HG02884 (cell line): ENCODE measurements at regions not wholly inside any gene's neighbourhood (a gene's known extent, or its start where the extent isn't known, plus 50 kb on each side); places are given as distances from the start of the nearest gene placed in this dataset.

ENCODE experiments used
- ATAC-seq: cut with Tn5 transposase; IDR thresholded peaks from one replicate; pipeline ENCODE4 v1.9.1; 2021; ENCODE audit warnings: mild to moderate bottlenecking, moderate library complexity; ENCODE audit not compliant: unreplicated experiment

GRCh38 chr3:40800343-40800742 lies 275.6 kb downstream of the ZNF621 start:
- ATAC-seq: no peak

- no peak for ATAC-seq
These were observed 276.6 kb downstream of the ZNF621 start for GRCh38 chr3:40801284-40801741.

- no peak for ATAC-seq
These were observed 278.6 kb downstream of the ZNF621 start for GRCh38 chr3:40803311-40803710.

- no peak for ATAC-seq
These were observed 280.7 kb downstream of the ZNF621 start for GRCh38 chr3:40805456-40805855.

- ATAC-seq: no peak
These were observed 286.1 kb downstream of the ZNF621 start for GRCh38 chr3:40810813-40811212.

GRCh38 chr3:40817017-40817416 lies 292.3 kb downstream of the ZNF621 start:
- ATAC-seq: no peak

GRCh38 chr3:40821315-40821714 lies 296.6 kb downstream of the ZNF621 start:
- ATAC-seq: no peak

- ATAC-seq: no peak
These were observed 302.5 kb downstream of the ZNF621 start for GRCh38 chr3:40827226-40827625.

GRCh38 chr3:40827942-40828688 lies 303.4 kb downstream of the ZNF621 start:
- ATAC-seq: no peak

- ATAC-seq: no peak
These were observed 304.1 kb downstream of the ZNF621 start for GRCh38 chr3:40828741-40829415.

GRCh38 chr3:40829876-40830275 lies 305.1 kb downstream of the ZNF621 start:
- ATAC-seq: no peak

- ATAC-seq: no peak
These were observed 312.5 kb downstream of the ZNF621 start for GRCh38 chr3:40837300-40837699.

- no peak for ATAC-seq
These were observed 316.4 kb downstream of the ZNF621 start for GRCh38 chr3:40841131-40841530.

- ATAC-seq: no peak
These were observed 316.9 kb downstream of the ZNF621 start for GRCh38 chr3:40841570-40842109.

- ATAC-seq: no peak
These were observed 318.0 kb downstream of the ZNF621 start for GRCh38 chr3:40842714-40843113.

- no peak for ATAC-seq
These were observed 318.5 kb downstream of the ZNF621 start for GRCh38 chr3:40843208-40843624.

- ATAC-seq: no peak
These were observed 319.2 kb downstream of the ZNF621 start for GRCh38 chr3:40843851-40844548.

GRCh38 chr3:40844896-40845295 lies 320.1 kb downstream of the ZNF621 start:
- ATAC-seq: no peak

- ATAC-seq: no peak
These were observed 320.7 kb downstream of the ZNF621 start for GRCh38 chr3:40845447-40845846.

- ATAC-seq: no peak
These were observed 321.2 kb downstream of the ZNF621 start for GRCh38 chr3:40845916-40846315.

- ATAC-seq: no peak
These were observed 321.7 kb downstream of the ZNF621 start for GRCh38 chr3:40846451-40846850.
